HG03066 (cell line): ENCODE measurements at regions not wholly inside any gene's neighbourhood (a gene's known extent, or its start where the extent isn't known, plus 50 kb on each side); places are given as distances from the start of the nearest gene placed in this dataset.
"Not testable (repeated sequence)": the region's sequence is repeated elsewhere in the genome, so short reads cannot be mapped to it uniquely, and the experiment has no call there.

ENCODE experiments used
- ATAC-seq: cut with Tn5 transposase; IDR thresholded peaks from one replicate; pipeline ENCODE4 v1.9.1; 2021; ENCODE audit warnings: low read depth; ENCODE audit not compliant: unreplicated experiment

DNA sequence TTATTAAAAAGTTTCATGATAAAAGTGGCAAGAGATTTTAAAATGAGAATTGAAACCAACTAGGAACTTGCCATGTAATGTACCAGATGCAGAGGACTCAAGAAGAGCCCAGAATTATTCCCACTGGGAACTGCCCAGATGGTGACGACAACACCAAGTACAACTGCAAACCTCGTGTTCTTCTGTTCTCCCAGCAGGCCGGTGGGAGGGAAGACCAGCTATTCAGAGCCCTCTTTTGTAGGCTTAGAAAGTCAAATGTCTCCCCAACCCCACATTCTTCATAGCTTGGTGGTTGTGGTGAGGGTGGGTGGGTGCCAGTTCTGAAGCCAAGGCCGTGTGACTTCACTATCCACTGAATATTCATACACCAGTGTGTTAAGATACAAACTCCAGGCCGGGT, 54.3 kb upstream of the ITGB1 start:
- no peak for ATAC-seq

DNA sequence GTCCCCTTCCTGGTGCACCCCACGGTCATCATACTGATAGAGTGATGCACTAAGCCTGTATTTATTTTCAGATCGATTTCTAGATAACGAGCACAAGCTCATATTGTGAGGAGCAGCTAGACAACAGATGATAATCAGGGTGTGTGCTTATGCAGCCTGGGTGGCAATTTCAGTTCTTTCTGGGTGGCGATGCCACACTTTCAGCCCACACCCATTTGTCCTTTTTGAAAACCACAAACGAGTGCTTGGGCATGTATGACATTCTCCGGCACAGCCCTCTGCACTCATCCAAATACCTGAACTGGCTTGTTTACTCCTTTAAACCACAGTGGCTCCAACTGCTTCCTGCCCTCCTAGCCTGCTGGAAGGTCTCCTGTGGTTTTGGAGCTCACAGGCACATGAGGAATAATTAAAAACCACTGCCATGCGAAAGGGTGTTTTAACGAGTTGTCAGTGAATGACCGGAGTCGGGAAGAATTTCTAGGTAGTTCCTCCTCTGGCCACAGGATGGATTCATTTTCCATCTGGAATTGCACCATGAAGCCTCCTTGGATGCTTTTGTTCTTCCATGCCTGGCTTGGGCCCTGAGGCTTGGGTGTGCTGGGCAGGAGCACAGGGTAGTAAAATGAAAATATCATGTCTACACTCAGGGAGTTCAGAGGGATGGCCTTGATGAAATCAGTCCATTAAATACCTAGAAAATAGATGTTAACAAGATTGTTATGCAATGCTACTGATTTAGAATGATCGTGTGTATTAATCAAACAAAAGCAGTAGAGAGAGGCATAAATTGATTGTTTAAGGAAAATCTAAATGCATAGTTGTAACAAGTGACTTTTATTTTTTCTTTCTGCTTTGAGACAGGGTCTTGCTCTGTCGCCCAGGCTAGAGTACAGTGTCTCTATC, 52.4 kb upstream of the ITGB1 start:
- no peak for ATAC-seq

DNA sequence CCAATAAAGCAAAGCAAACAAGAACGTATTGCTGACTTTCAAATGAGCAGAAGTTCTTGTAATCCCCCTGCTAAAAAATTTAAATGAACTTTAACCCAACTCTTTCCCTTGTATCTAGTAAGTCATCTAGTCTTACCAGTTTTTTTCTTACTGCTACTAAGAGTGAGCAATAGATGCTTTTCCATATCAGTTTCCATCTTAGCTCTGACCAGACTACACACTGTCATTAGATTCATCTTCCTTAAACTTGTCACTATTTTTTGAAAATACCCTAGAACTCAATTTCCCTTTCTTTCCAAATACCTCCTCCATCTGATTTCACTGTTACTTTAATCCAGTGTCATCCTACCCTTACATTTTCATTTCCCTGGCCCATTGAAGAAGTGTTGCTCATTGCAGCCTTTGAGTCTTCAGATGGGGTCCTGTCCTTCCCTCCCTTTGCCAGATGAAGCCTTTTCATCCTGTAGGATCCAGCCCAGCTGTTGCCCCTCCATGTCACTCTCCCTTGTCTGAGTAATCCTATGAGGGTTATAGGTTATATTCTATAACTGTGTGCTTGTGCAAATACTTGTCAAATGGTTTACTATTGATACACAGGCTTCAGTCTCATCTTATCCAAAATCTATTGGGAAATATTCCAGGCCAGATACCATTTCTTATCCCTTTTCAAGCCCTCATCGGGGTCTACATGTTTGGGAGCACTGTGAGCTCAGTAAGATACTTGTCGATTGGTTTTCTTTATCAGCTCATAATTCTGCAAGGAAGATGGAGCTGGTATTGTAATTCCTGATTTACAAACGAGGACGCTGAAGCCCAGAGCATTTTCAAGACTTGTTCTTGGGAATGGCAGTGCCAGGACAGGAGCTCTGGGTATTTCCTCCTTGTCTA, 51.5 kb upstream of the ITGB1 start:
- no peak for ATAC-seq

DNA sequence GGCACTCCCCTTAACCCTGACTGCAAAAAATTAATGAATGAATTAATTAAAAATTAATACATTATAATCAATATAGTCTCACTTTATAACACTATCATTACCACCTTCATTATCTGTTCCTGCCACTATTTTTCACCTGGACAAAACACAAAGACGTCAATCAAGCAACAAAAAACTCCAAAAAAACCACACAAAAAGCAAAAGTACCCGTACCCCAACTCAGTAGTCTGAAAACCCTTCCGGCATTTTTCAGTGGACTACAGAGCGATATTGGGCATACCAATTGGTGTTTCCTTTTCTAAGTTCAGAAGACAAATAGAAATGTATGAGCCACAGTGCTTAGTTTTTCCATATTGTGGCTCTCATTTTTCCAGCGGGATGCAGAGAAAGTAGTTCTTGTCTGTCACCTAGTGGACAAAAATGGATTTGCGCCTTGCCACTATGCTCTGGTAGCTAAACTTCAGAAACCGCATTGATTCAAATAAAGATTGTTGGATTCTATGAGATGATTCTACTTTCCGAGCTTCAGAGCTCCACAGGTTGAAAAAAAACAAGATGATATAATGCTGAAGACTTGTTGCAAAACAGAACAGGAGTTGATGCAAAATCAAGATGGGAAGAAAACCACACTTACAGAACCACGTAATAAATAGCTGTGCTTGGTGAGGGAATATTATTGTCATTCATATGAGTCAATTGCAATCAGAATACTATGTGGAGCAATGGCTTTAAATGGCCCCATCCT, 50.6 kb upstream of the ITGB1 start:
- no peak for ATAC-seq

DNA sequence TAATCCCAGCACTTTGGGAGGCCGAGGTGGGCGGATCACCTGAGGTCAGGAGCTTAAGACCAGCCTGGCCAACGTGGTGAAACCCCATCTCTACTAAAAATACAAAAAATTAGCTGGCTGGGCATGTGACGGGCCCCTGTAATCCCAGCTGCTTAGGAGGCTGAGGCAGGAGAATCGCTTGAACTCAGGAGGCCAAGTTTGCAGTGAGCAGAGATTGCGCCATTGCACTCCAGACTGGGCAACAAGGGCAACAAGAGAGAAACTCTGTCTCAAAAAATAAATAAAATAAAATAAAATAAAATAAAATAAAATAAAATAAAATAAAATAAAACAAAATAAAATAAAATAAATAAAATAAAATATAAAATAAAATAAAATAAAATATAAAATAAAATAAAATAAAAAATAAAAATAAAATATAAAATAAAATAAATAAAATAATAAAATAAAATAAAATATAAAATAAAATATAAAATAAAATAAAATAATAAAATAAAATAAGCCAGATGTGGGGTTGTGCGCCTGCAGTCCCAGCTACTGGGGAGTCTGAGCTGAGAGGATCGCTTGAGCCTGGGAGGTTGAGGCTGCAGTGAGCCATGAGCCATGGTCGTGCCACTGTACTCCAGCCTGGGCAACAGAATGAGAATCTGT, 49.8 kb upstream of the ITGB1 start:
- not testable (repeated sequence) for ATAC-seq
